Brain pericyte (primary cell): ENCODE measurements at regions not wholly inside any gene's neighbourhood (a gene's known extent, or its start where the extent isn't known, plus 50 kb on each side); places are given as distances from the start of the nearest gene placed in this dataset.
"Not testable (repeated sequence)": the region's sequence is repeated elsewhere in the genome, so short reads cannot be mapped to it uniquely, and the experiment has no call there.

Experiments used
- DNase-seq: peaks from one replicate; pipeline ENCODE4 v3.0.0-alpha.2; 2012; ENCODE audit warnings: low read depth, low spot score

- DNase-seq: no peak
Measured at GRCh38 chr3:115252679-115253078, 105.6 kb upstream of the ZBTB20 start.

GRCh38 chr3:115254492-115255196 lies 107.6 kb upstream of the ZBTB20 start:
- DNase-seq: no peak

GRCh38 chr3:115255197-115255585 lies 108.1 kb upstream of the ZBTB20 start:
- DNase-seq: no peak

GRCh38 chr3:115270849-115271248 lies 123.8 kb upstream of the ZBTB20 start:
- no peak for DNase-seq

GRCh38 chr3:115272036-115272824 lies 125.1 kb upstream of the ZBTB20 start:
- no peak for DNase-seq

GRCh38 chr3:115275896-115276295 lies 128.8 kb upstream of the ZBTB20 start:
- DNase-seq: no peak

GRCh38 chr3:115279939-115280338 lies 132.9 kb upstream of the ZBTB20 start:
- no peak for DNase-seq

- no peak for DNase-seq
Measured at GRCh38 chr3:115280506-115280905, 133.4 kb upstream of the ZBTB20 start.

GRCh38 chr3:115281697-115282675 lies 134.9 kb upstream of the ZBTB20 start:
- DNase-seq: no peak

- no peak for DNase-seq
Measured at GRCh38 chr3:115284980-115285379, 137.9 kb upstream of the ZBTB20 start.

- no peak for DNase-seq
Measured at GRCh38 chr3:115286529-115287197, 139.6 kb upstream of the ZBTB20 start.

- no peak for DNase-seq
Measured at GRCh38 chr3:115287198-115287597, 140.1 kb upstream of the ZBTB20 start.

- DNase-seq: no peak
Measured at GRCh38 chr3:115292131-115292530, 145.0 kb upstream of the ZBTB20 start.

GRCh38 chr3:115292677-115293165 lies 145.6 kb upstream of the ZBTB20 start:
- DNase-seq: no peak

- DNase-seq: no peak
Measured at GRCh38 chr3:115293321-115293720, 146.2 kb upstream of the ZBTB20 start.

GRCh38 chr3:115301364-115301860 lies 154.3 kb upstream of the ZBTB20 start:
- no peak for DNase-seq

GRCh38 chr3:115317953-115318352 lies 170.9 kb upstream of the ZBTB20 start:
- not testable (repeated sequence) for DNase-seq

- no peak for DNase-seq
Measured at GRCh38 chr3:115321400-115321805, 174.3 kb upstream of the ZBTB20 start.

- DNase-seq: no peak
Measured at GRCh38 chr3:115322901-115323300, 175.8 kb upstream of the ZBTB20 start.

GRCh38 chr3:115323380-115323779 lies 176.3 kb upstream of the ZBTB20 start:
- no peak for DNase-seq

- no peak for DNase-seq
Measured at GRCh38 chr3:115324056-115324455, 177.0 kb upstream of the ZBTB20 start.
